HCT116 (cell line): ENCODE measurements at regions not wholly inside any gene's neighbourhood (a gene's known extent, or its start where the extent isn't known, plus 50 kb on each side); places are given as distances from the start of the nearest gene placed in this dataset.

ENCODE experiments used
- ATAC-seq: fragments of 200-7000 bp; cut with Tn5 transposase; 2 replicates; pipeline ENCODE4 v1.9.1; 2020; ENCODE audit warnings: mild to moderate bottlenecking, moderate library complexity
- BruUV-seq: library from RNA; stranded (reverse); fragments of 400-500 nt; replicated peaks from 2 replicates; lab custom pipeline; 2021; lab: Mats Ljungman, UMichigan
- CTCF ChIA-PET: fragments of 300-600 bp; sonication (Branson Sonifier 250); formaldehyde crosslinking; loops from one replicate; lab custom pipeline; 2021; ENCODE audit warnings: antibody characterized with exemption; lab: Charles Lee
- POLR2A ChIA-PET: fragments of 300-600, 350-600 bp; sonication (Branson Sonifier 250); formaldehyde crosslinking; loops from one replicate; lab custom pipeline; 2021; ENCODE audit warnings: antibody characterized with exemption; lab: Charles Lee
- RAD21 ChIA-PET, 2 experiments: fragments of 300-600 bp; sonication (Branson Sonifier 250); formaldehyde crosslinking; loops; one replicate each; lab custom pipeline; 2023; ENCODE audit warnings: low total read pairs in 2 of 2; ENCODE audit not compliant: uncharacterized antibody in 2 of 2, unreplicated experiment in 2 of 2, low non-redundant PET in 1 of 2; lab: Charles Lee
- DNase-seq: peaks from one replicate; pipeline ENCODE4 v3.0.0-alpha.2; 2010; ENCODE audit warnings: low read depth, low spot score
- H2AFZ ChIP-seq: fragments of 200-600 bp; shearing (Covaris generic), sonication (generic); 2 replicates; pipeline ENCODE4 v1.6.1; 2017; ENCODE audit warnings: low read depth, mixed run types, mixed read lengths, antibody characterized with exemption, low read length; ENCODE audit not compliant: poor library complexity, severe bottlenecking
- H3K27ac ChIP-seq: 2 replicates; pipeline ENCODE4 v1.5.1; 2012; ENCODE audit warnings: low read depth, low read length
- H3K27me3 ChIP-seq: fragments of 200-600 bp; sonication (generic); 2 replicates; pipeline ENCODE4 v1.6.1; 2016; ENCODE audit warnings: mixed run types, low read length, mixed read lengths; ENCODE audit not compliant: insufficient read depth
- H3K36me3 ChIP-seq, 2 experiments: fragments of 200-500 bp in 1 of 2; fragments of 200-600 bp in 1 of 2; sonication (Bioruptor generic) in 1 of 2; sonication (generic) in 1 of 2; 2 replicates each; pipeline versions ENCODE4 v1.5.1 to v1.6.1; 2014 to 2016; ENCODE audit warnings: low read length in 2 of 2, inconsistent platforms in 1 of 2, mixed read lengths in 1 of 2, mixed run types in 1 of 2; ENCODE audit not compliant: insufficient read depth in 2 of 2, control insufficient read depth in 1 of 2
- H3K4me1 ChIP-seq, 2 experiments: fragments of 200-600 bp in 1 of 2; sonication (generic) in 1 of 2; 2 replicates each; pipeline versions ENCODE4 v1.5.1 to v1.6.1; 2012 to 2017; ENCODE audit warnings: low read length in 2 of 2, inconsistent platforms in 1 of 2, mild to moderate bottlenecking in 1 of 2, mixed read lengths in 1 of 2, mixed run types in 1 of 2, moderate library complexity in 1 of 2; ENCODE audit not compliant: insufficient read depth in 2 of 2, control insufficient read depth in 1 of 2
- H3K4me2 ChIP-seq: fragments of 200-600 bp; sonication (generic); 2 replicates; pipeline ENCODE4 v1.6.1; 2017; ENCODE audit warnings: mixed run types, low read length, mixed read lengths
- H3K4me3 ChIP-seq, 2 experiments: fragments of 200-600 bp in 1 of 2; sonication (generic) in 1 of 2; replicated peaks in 1 of 2; 2 replicates each; pipeline ENCODE4 v1.5.1; 2011 to 2016; ENCODE audit warnings: low read length in 2 of 2, control low read depth in 1 of 2, low read depth in 1 of 2, mild to moderate bottlenecking in 1 of 2, mixed read lengths in 1 of 2, mixed run types in 1 of 2
- H3K79me2 ChIP-seq: fragments of 200-600 bp; sonication (generic); 2 replicates; pipeline ENCODE4 v1.6.1; 2017; ENCODE audit warnings: mild to moderate bottlenecking, mixed run types, low read length, moderate library complexity, mixed read lengths; ENCODE audit not compliant: insufficient read depth
- H3K9ac ChIP-seq: fragments of 200-600 bp; sonication (generic); 2 replicates; pipeline ENCODE4 v1.6.1; 2016; ENCODE audit warnings: low read length, mixed read lengths
- H3K9me2 ChIP-seq: fragments of 200-600 bp; sonication (generic), shearing (Covaris generic); 2 replicates; pipeline ENCODE4 v1.6.1; 2017; ENCODE audit warnings: mixed run types, mild to moderate bottlenecking, moderate library complexity; ENCODE audit not compliant: insufficient read depth
- H3K9me3 ChIP-seq, 2 experiments: fragments of 200-500 bp in 1 of 2; fragments of 200-600 bp in 1 of 2; sonication (Bioruptor generic) in 1 of 2; sonication (generic) in 1 of 2; 2 replicates each; pipeline ENCODE4 v1.6.1; 2014 to 2017; ENCODE audit warnings: low read length in 2 of 2, mixed read lengths in 2 of 2, inconsistent platforms in 1 of 2, low read depth in 1 of 2, mild to moderate bottlenecking in 1 of 2, mixed run types in 1 of 2, moderate library complexity in 1 of 2; ENCODE audit not compliant: control insufficient read depth in 1 of 2, insufficient read depth in 1 of 2
- H4K20me1 ChIP-seq: fragments of 200-600 bp; sonication (generic), shearing (Covaris generic); 2 replicates; pipeline ENCODE4 v1.6.1; 2017; ENCODE audit warnings: mixed run types, mild to moderate bottlenecking, moderate library complexity; ENCODE audit not compliant: insufficient read depth
- ATF3 ChIP-seq: IDR thresholded peaks from 2 replicates; pipeline ENCODE4 v1.6.1; 2012
- CBX3 ChIP-seq: IDR thresholded peaks from 2 replicates; pipeline ENCODE4 v1.6.1; 2012; ENCODE audit warnings: low read depth
- CTCF ChIP-seq, 3 experiments: fragments of 200-600 bp in 1 of 3; sonication (generic) in 1 of 3; IDR thresholded peaks in 2 of 3; conservative IDR thresholded peaks in 1 of 3; 2 replicates each; pipeline ENCODE4 v1.5.1; 2012 to 2017; ENCODE audit warnings: low read depth in 2 of 3, low read length in 2 of 3, antibody characterized with exemption in 1 of 3, borderline replicate concordance in 1 of 3, control low read depth in 1 of 3, mild to moderate bottlenecking in 1 of 3, mixed read lengths in 1 of 3, mixed run types in 1 of 3, moderate library complexity in 1 of 3; ENCODE audit not compliant: insufficient read depth in 1 of 3
- EGR1 ChIP-seq: IDR thresholded peaks from 2 replicates; pipeline ENCODE4 v1.6.1; 2012; ENCODE audit warnings: low read depth
- EZH2 ChIP-seq: fragments of 200-600 bp; sonication (generic); IDR thresholded peaks from 2 replicates; pipeline ENCODE4 v1.6.1; 2017; ENCODE audit warnings: antibody characterized with exemption, mixed run types
- EZH2phosphoT487 ChIP-seq: fragments of 200-600 bp; IDR thresholded peaks from 2 replicates; pipeline ENCODE4 v1.6.1; 2018; ENCODE audit warnings: antibody characterized with exemption, borderline replicate concordance
- JUND ChIP-seq: IDR thresholded peaks from 2 replicates; pipeline ENCODE4 v1.6.1; 2012
- MAX ChIP-seq: IDR thresholded peaks from 2 replicates; pipeline ENCODE4 v1.6.1; 2012
- POLR2A ChIP-seq: IDR thresholded peaks from 2 replicates; pipeline ENCODE4 v1.7.0; 2011; ENCODE audit warnings: borderline replicate concordance; ENCODE audit not compliant: insufficient read depth, insufficient read length; ENCODE audit errors: extremely low read depth
- POLR2AphosphoS5 ChIP-seq: IDR thresholded peaks from 2 replicates; pipeline ENCODE4 v1.6.1; 2011; ENCODE audit warnings: mild to moderate bottlenecking, low read depth, low read length, moderate library complexity
- RAD21 ChIP-seq: IDR thresholded peaks from 2 replicates; pipeline ENCODE4 v1.6.1; 2012; ENCODE audit warnings: low read depth, mild to moderate bottlenecking
- SIN3A ChIP-seq: IDR thresholded peaks from 2 replicates; pipeline ENCODE4 v1.6.1; 2012; ENCODE audit warnings: low read depth
- SP1 ChIP-seq: IDR thresholded peaks from 2 replicates; pipeline ENCODE4 v1.6.1; 2012; ENCODE audit warnings: low read depth
- TCF7L2 ChIP-seq: IDR thresholded peaks from 2 replicates; pipeline ENCODE4 v1.7.0; 2011; ENCODE audit warnings: borderline replicate concordance, inconsistent platforms; ENCODE audit not compliant: insufficient read depth, insufficient read length; ENCODE audit errors: extremely low read depth
- ZFX ChIP-seq: fragments of 450-650 bp; IDR thresholded peaks from 2 replicates; pipeline ENCODE4 v1.6.1; 2017
- intact Hi-C: fragments of 100-400 bp; cut with micrococcal nuclease; formaldehyde crosslinking; loops from 2 replicates; pipeline ENCODE4 v1.10.0; 2022

GRCh38 chr2:136505462-136505861, 259.9 kb upstream of the THSD7B start:
- TF ChIP-seq CTCF (IDR thresholded peaks at IDR 0.05 in 2 of 3, conservative IDR thresholded peaks at IDR 0.05 in 1 of 3; ENCODE audit: borderline replicate concordance in 1 of 3, insufficient read depth in 1 of 3, low read depth in 2 of 3, low read length in 2 of 3) (no peak), SP1 (no peak), EZH2 (no peak), POLR2A (no peak), RAD21 (no peak)
- Histone ChIP-seq H4K20me1 (no peaks in the 10 kb centered on the region), H3K27ac (no peak overlapping the region), H3K36me3 (no peaks in the 10 kb centered on the region), H3K4me2 (no peak overlapping the region), H3K4me3 (no peak overlapping the region), H2AFZ (no peak overlapping the region), H3K9me2 (no peaks in the 10 kb centered on the region), H3K9me3 (no peaks in the 10 kb centered on the region), H3K79me2 (no peaks in the 10 kb centered on the region), H3K27me3 (peaks cover 14% of the 10 kb centered on the region; the same call in 1 of the 2 replicates), H3K9ac (no peak overlapping the region), H3K4me1 (no peaks in the 10 kb centered on the region)
- ChIA-PET RAD21 (interaction anchor here in 1 of 2 experiments (0.6 kb wide), 1 partner anchor 1336 kb away, joined by 3 read pairs; no protein-coding TSS in a partner anchor), CTCF (no interaction called here), POLR2A (no interaction called here)
- DNase-seq (no peak), ATAC-seq (no peak)
- intact Hi-C loops: no loop called here
- BruUV-seq: no TSS peak

GRCh38 chr2:136502660-136503059, 262.7 kb upstream of the THSD7B start:
- ChIA-PET CTCF (no interaction called here), RAD21 (no interaction called here)
- no TSS peak for BruUV-seq
- TF ChIP-seq EZH2 (no peak), JUND (no peak), EGR1 (no peak), RAD21 (no peak), POLR2AphosphoS5 (no peak), ZFX (no peak), CTCF (IDR thresholded peaks at IDR 0.05 in 2 of 3, conservative IDR thresholded peaks at IDR 0.05 in 1 of 3; ENCODE audit: borderline replicate concordance in 1 of 3, insufficient read depth in 1 of 3, low read depth in 2 of 3, low read length in 2 of 3) (no peak), EZH2phosphoT487 (no peak), TCF7L2 (no peak), SIN3A (no peak), SP1 (no peak), CBX3 (no peak), MAX (no peak), ATF3 (no peak)

More at GRCh38 chr2:136502660-136503059, 262.7 kb upstream of the THSD7B start:
- no peak overlapping the region for H3K4me3 ChIP-seq
- H3K9me3 ChIP-seq: no peaks in the 10 kb centered on the region
- no peak overlapping the region for H3K9ac ChIP-seq
- no peak for DNase-seq
- 0 out of 2 replicates have a peak, but pooled peaks cover 3% of the 10 kb centered on the region for H3K27me3 ChIP-seq
- no peaks in the 10 kb centered on the region for H3K79me2 ChIP-seq
- no peak for ATAC-seq
- no peaks in the 10 kb centered on the region for H3K4me1 ChIP-seq
- no peaks in the 10 kb centered on the region for H3K36me3 ChIP-seq
- no peak overlapping the region for H3K27ac ChIP-seq
- no peak overlapping the region for H2AFZ ChIP-seq
- H3K4me2 ChIP-seq: no peak overlapping the region
- POLR2A ChIA-PET: no interaction called here
- intact Hi-C loops: no loop called here
- H4K20me1 ChIP-seq: no peaks in the 10 kb centered on the region
- H3K9me2 ChIP-seq: no peaks in the 10 kb centered on the region
